ENCODE measurements at regions not wholly inside any gene's neighbourhood (a gene's known extent, or its start where the extent isn't known, plus 50 kb on each side); places are given as distances from the start of the nearest gene placed in this dataset.

DNA sequence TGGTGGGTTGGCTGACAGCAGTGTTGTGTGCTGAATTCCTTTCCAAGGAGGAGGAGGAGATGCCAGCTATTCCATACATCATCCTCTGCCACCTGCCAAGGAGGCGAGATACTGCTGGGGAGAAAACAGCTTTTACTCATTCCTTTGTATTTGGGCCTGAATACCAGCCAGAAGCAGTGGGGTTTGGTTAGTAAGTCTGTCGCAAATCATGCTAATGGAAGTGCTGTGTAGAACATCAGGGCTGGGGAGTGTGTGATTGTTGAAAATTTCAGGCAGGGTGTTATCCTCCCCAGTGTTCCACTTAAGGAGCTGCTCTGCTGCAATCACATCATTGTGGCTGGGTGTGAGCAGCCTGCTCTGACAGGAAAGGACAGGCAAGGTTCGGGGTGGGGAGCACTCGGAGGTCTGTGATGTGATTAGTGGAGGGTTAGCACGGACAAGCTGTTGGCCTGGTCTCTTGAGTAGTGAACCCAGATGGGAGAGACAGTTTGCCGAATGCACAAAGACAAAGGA lies 128.2 kb upstream of the DLX2 start:
- Histone ChIP-seq H3K4me3 (no peak overlapping the region), H3K36me3 (ENCODE audit: low read depth) (no peaks in the 10 kb centered on the region), H3K9me3 (no peaks in the 10 kb centered on the region), H3K4me1 (ENCODE audit: low read depth) (peaks cover 24% of the 10 kb centered on the region)
- no peak for DNase-seq
- no peak for ATAC-seq
- intact Hi-C loops (cut with DNase I, micrococcal nuclease), result no loop called here
- TF ChIP-seq CTCF (IDR thresholded peaks at IDR 0.05), result no peak

DNA sequence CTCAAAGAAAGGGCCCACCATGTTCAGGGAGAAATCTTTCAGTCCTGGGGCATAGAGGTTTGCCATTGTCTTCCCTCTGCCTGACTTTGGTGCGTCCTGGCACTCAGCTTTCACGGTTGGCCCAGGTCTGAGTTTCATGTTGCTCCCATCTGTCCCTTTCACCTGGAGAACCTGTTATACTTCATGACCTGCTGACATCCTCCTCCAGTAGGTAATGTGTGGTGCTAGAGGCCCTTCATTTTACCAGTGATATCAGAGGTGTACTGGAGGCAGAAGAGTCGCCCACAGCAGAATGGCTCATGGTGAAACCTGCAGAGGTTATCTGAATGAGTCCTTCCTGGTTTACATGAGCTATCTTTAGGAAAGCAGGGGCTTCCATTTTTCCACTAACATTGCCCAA lies 128.8 kb upstream of the DLX2 start:
- ATAC-seq (no peak), DNase-seq (no peak)
- Histone ChIP-seq H3K9me3 (no peaks in the 10 kb centered on the region), H3K4me1 (ENCODE audit: low read depth) (peaks cover 27% of the 10 kb centered on the region), H3K36me3 (ENCODE audit: low read depth) (no peaks in the 10 kb centered on the region), H3K4me3 (no peak overlapping the region)
- intact Hi-C loops (cut with DNase I, micrococcal nuclease), result no loop called here
- no peak for TF ChIP-seq CTCF (IDR thresholded peaks at IDR 0.05)

DNA sequence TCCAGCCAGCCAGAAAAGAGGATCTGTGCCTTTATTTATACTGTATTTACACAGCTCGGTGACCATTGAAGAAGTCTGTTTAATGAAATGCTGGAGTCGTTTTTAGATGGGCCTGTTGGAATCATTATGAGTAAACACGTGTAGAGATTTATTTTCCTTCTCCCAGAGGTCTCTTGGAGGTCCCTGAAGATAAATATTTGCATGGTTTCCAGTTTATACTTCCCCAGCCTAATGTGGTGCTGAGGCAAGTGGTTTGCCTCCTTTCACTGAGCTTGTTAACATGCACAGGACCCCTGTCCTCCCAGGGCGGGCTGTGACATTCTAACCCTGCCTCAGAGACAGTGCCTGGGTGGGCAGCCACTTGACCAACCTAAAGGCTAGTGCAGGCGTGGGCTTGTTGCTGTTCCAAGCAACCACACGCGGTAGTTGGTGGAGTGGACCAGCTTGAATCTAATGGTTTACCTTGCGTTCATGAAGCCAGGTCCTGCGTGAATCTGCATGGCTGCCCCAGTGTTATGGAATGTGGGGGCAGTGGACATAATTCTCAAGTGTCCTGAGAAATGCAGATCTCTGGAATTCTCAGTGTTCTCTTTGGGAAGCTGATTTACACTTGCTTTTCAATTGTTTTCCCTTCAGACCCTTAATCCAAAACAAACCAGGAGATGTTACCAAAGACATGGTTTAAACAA lies 130.2 kb upstream of the DLX2 start:
- TF ChIP-seq CTCF (IDR thresholded peaks at IDR 0.05), result no peak
- no peak for DNase-seq
- H3K36me3 ChIP-seq (ENCODE audit: low read depth), result no peaks in the 10 kb centered on the region

DNA sequence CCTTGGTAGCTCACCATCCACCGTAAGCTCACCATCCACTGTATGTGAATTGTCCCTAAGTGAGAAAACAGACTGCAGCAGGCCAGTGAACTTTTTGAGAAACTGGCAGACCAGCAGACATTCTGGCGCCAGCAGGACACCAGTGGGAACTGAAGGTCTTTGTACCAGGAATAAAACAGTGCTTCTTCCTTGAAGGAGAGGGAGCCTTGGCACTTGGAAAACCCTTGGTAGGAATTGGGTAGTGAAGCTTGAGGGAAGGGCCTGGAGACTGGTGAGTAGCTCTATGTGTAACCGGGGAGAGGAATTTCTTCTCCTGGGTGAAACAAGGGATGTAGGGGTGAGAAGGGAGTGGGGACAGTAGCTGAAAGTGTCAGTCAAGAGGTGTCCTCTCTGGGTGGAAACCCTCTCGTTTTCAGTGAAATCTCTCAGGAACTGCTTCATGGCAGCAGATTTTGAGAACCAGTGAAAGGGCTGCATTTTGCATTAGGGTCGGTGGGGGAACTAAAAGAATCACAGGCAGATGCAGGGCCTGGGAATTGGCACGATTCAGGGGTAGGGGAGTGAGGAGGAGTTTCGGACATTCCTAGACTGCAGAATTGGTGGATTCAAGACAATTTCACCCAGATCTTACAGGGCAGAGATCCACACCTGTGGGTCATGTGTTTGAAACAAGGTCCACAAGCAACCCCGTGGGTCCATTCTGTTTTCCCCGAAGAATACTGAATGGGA lies 131.5 kb upstream of the DLX2 start:
- no peaks in the 10 kb centered on the region for H3K9me3 ChIP-seq
- TF ChIP-seq CTCF (IDR thresholded peaks at IDR 0.05), result no peak
- H3K4me1 ChIP-seq (ENCODE audit: low read depth), result peaks cover 21% of the 10 kb centered on the region
- H3K36me3 ChIP-seq (ENCODE audit: low read depth), result no peaks in the 10 kb centered on the region
- intact Hi-C loops (cut with DNase I, micrococcal nuclease), result no loop called here
- DNase-seq, result peak in 2 of 3 donors; percentile 52 to 55
- no peak overlapping the region for H3K4me3 ChIP-seq
- peak; percentile 12 for ATAC-seq

More for the DNA sequence above, 130.2 kb upstream of the DLX2 start:
- intact Hi-C loops (cut with DNase I, micrococcal nuclease), result no loop called here
- H3K4me3 ChIP-seq, result no peak overlapping the region
- no peak for ATAC-seq
- peaks cover 21% of the 10 kb centered on the region for H3K4me1 ChIP-seq (ENCODE audit: low read depth)
- no peaks in the 10 kb centered on the region for H3K9me3 ChIP-seq

DNA sequence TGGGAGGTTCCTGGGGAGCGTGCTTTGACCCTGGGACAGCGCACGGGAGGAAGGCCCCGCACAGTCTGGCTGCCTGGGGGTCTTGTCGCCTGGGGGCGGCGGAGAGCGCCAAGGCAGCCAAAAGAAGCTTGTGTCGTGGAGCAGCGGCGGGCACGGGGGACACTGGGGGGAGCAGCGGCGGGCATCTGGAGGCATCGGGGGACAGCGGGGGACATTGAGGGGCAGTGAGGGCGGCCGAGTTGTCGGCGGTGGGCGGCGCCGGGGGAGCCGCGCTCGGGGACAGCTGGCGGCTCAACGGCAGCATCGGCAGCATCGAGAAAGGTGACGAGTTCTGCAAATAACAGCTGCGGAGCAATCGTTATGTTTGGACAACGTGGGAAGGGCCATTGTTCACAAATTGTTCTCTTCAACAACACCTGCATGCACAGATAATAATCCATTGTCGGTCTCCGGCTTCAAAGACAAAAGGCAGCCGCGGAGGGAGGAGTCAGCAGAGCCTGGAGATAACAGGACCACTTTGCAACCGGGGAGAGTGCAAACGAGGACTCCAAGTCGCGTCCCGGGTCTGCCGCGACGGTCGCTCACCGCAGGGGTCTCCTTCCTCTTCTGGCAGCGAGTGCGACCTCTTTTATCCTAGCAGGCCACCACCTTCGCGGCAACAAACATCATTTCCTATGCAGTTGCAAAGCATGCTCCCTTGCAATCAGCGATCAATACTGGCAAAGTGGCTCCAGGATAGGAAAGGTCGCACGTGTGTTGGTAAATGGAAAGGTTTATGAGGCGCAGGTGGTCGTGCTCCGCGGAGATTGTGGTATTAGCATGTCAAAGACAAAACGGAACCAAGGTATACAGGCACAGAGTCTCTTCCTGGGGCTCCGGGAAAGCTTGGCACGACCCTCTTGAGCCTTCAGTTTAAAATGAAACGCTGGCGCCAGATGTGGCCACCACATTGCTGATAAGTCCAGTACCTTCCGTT lies 132.3 kb upstream of the DLX2 start:
- Histone ChIP-seq H3K4me1 (ENCODE audit: low read depth) (peaks cover 21% of the 10 kb centered on the region), H3K4me3 (peak overlapping the region; percentile 14), H3K36me3 (ENCODE audit: low read depth) (no peaks in the 10 kb centered on the region), H3K9me3 (no peaks in the 10 kb centered on the region)
- intact Hi-C loops (cut with DNase I, micrococcal nuclease), result no loop called here
- TF ChIP-seq CTCF (IDR thresholded peaks at IDR 0.05), result no peak
- peak; percentile 82 for ATAC-seq
- DNase-seq, result peak; percentile 73 to 82 (median 77)

Data from mucosa of descending colon (tissue), 3 donors.